K562 (cell line): ENCODE measurements at regions not wholly inside any gene's neighbourhood (a gene's known extent, or its start where the extent isn't known, plus 50 kb on each side); places are given as distances from the start of the nearest gene placed in this dataset.

Experiments
- ATAC-seq: fragments of 200-7000 bp; cut with Tn5 transposase; 3 replicates; pipeline ENCODE4 v1.9.1; 2020; ENCODE audit warnings: moderate library complexity
- BruUV-seq: library from RNA; stranded (reverse); fragments of 400-500 nt; replicated peaks from 2 replicates; lab custom pipeline; 2021; lab: Mats Ljungman, UMichigan
- CTCF ChIA-PET: fragments of 300-600 bp; formaldehyde crosslinking; extraction: SDS; loops from one replicate; lab custom pipeline; 2021; ENCODE audit warnings: low intra/inter-chr PET ratio; lab: Yijun Ruan, JAX
- POLR2A ChIA-PET: fragments of 300-600, 350-650 bp; sonication (Branson Sonifier 250); formaldehyde crosslinking; extraction: SDS; loops from one replicate; lab custom pipeline; 2021; ENCODE audit warnings: antibody characterized with exemption, inconsistent platforms; lab: Yijun Ruan, JAX
- DNase-seq, 4 experiments: peaks; one replicate each; pipeline versions ENCODE4 v3.0.0 to v3.0.0-alpha.2; 2011 to 2018; ENCODE audit warnings: low spot score in 3 of 4, mixed read lengths in 3 of 4; ENCODE audit errors: extremely low read depth in 1 of 4
- FAIRE-seq: peaks from 2 replicates; lab custom pipeline; 2011; peaks lifted over from hg19 to GRCh38; lab: Jason Lieb, UNC
- H2AFZ ChIP-seq: 2 replicates; pipeline ENCODE4 v1.6.0; 2011; ENCODE audit warnings: low read depth, low read length, control low read depth, inconsistent platforms
- H3K27ac ChIP-seq: fragments of 200-600 bp; 3 replicates; pipeline ENCODE4 v1.8.0; 2011; ENCODE audit warnings: low read depth, mild to moderate bottlenecking, control low read depth, inconsistent platforms, low read length, moderate library complexity, mixed read lengths; ENCODE audit errors: extremely low read depth
- H3K27me3 ChIP-seq, 2 experiments: fragments of 300-600 bp in 1 of 2; 2 replicates in 1 of 2; 3 replicates in 1 of 2; pipeline versions ENCODE4 v1.6.0 to v1.8.0; 2011; ENCODE audit warnings: inconsistent platforms in 2 of 2, low read length in 2 of 2, mild to moderate bottlenecking in 1 of 2, mixed read lengths in 1 of 2, moderate library complexity in 1 of 2; ENCODE audit not compliant: control insufficient read depth in 2 of 2, insufficient read depth in 2 of 2
- H3K36me3 ChIP-seq: fragments of 300-600 bp; 3 replicates; pipeline ENCODE4 v1.8.0; 2011; ENCODE audit warnings: mild to moderate bottlenecking, low read length, inconsistent platforms; ENCODE audit not compliant: control insufficient read depth, insufficient read depth
- H3K4me1 ChIP-seq, 2 experiments: fragments of 200-600 bp in 1 of 2; replicated peaks in 1 of 2; 2 replicates in 1 of 2; 3 replicates in 1 of 2; pipeline versions ENCODE4 v1.5.1 to v1.8.0; 2011; ENCODE audit warnings: inconsistent platforms in 2 of 2, low read length in 2 of 2, mild to moderate bottlenecking in 1 of 2, mixed read lengths in 1 of 2, moderate library complexity in 1 of 2; ENCODE audit not compliant: control insufficient read depth in 2 of 2, insufficient read depth in 2 of 2
- H3K4me2 ChIP-seq: 2 replicates; pipeline ENCODE4 v1.6.1; 2011; ENCODE audit warnings: low read length, control low read depth, inconsistent platforms, mixed read lengths; ENCODE audit not compliant: insufficient read depth
- H3K4me3 ChIP-seq: fragments of 200-600 bp; sonication (generic), shearing (Covaris generic); 2 replicates; pipeline ENCODE4 v1.5.1; 2016; ENCODE audit warnings: control low read depth, inconsistent platforms
- H3K79me2 ChIP-seq: fragments of 200-600 bp; 3 replicates; pipeline ENCODE4 v1.8.0; 2011; ENCODE audit warnings: low read length, inconsistent platforms; ENCODE audit not compliant: control insufficient read depth, insufficient read depth
- H3K9ac ChIP-seq, 2 experiments: 2 replicates each; pipeline versions ENCODE4 v1.6.0 to v1.6.1; 2011; ENCODE audit warnings: low read depth in 2 of 2, low read length in 2 of 2, control low read depth in 1 of 2, inconsistent platforms in 1 of 2, mild to moderate bottlenecking in 1 of 2, mixed read lengths in 1 of 2; ENCODE audit not compliant: insufficient read depth in 1 of 2
- H3K9me1 ChIP-seq: one replicate; pipeline ENCODE4 v1.6.0; 2011; ENCODE audit warnings: inconsistent platforms, mild to moderate bottlenecking, low read length, moderate library complexity; ENCODE audit not compliant: control insufficient read depth, insufficient read depth
- H3K9me3 ChIP-seq: replicated peaks from 2 replicates; pipeline ENCODE4 v1.5.1; 2011; ENCODE audit warnings: low read depth, low read length, inconsistent platforms; ENCODE audit not compliant: control insufficient read depth, insufficient read depth
- H4K20me1 ChIP-seq: replicated peaks from 2 replicates; pipeline ENCODE4 v1.6.1; 2011; ENCODE audit warnings: low read length, inconsistent platforms, mixed read lengths; ENCODE audit not compliant: control insufficient read depth, insufficient read depth
- GATAD2A ChIP-seq: fragments of 450-650 bp; IDR thresholded peaks from 2 replicates; pipeline ENCODE4 v1.6.1; 2017
- WGBS: fragments of 100-300 bp; shearing (Covaris generic); methylation state at CpG from one replicate; pipeline ENCODE4 v1.1.6; 2016; ENCODE audit warnings: low coverage, mixed read lengths; ENCODE audit not compliant: insufficient coverage; ENCODE audit errors: missing lambda C conversion rate; 5-methylcytosine and 5-hydroxymethylcytosine counted together
- in situ Hi-C: fragments of 300-500 bp; cut with MboI; formaldehyde crosslinking; loops from 4 replicates; pipeline ENCODE4 v1.15.0; 2018; ENCODE audit warnings: inconsistent platforms, mixed read lengths
- intact Hi-C: fragments of 100-400 bp; cut with micrococcal nuclease; formaldehyde crosslinking; loops from 2 replicates; pipeline ENCODE4 v1.14.2; 2022
- TF ChIP-seq, protein P1 (sequence below), 3 experiments: fragments of 200-800 bp in 1 of 3; fragments of 250-450 bp in 1 of 3; fragments of 450-650 bp in 1 of 3; sonication (Bioruptor Pico) in 1 of 3; sonication (Bioruptor generic) in 1 of 3; formaldehyde crosslinking in 1 of 3; IDR thresholded peaks; 2 replicates each; pipeline versions ENCODE4 v1.6.1 to v1.8.0; 2016 to 2022; ENCODE audit warnings: mild to moderate bottlenecking in 2 of 3, missing genetic modification characterization in 2 of 3, missing compliant biosample characterization in 1 of 3, moderate library complexity in 1 of 3
- TF ChIP-seq, protein P2 (sequence below), 2 experiments: fragments of 450-650 bp; IDR thresholded peaks; 2 replicates each; pipeline ENCODE4 v1.6.1; 2018; ENCODE audit warnings: mild to moderate bottlenecking in 2 of 2, low read depth in 1 of 2; ENCODE audit not compliant: partially characterized antibody in 2 of 2

DNA sequence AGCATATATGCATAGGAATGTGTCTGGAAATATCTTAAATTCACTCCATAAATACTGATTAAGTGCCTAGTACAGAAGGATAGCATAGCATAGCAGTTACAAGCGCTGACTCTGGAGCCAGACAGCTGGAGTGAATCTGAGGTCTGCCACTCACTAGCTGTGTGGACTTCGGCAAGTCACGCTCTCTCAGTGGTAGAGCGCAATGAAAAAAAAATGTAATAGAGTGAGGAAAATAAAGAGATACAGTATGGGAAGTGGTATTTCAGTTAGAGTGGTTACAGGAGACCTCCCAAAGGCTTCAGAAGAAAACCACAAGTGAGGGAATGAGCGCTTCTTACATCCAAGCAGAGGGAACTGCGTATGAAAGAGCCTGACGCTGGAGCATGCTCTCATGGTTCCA lies 338.9 kb upstream of the PRMT6 start:
- in situ Hi-C loops: no loop called here
- H2AFZ ChIP-seq: no peak overlapping the region
- H3K27ac ChIP-seq: no peak overlapping the region
- DNase-seq (no peak), ATAC-seq (no peak), FAIRE-seq (no peak)
- CTCF ChIA-PET: interaction anchor here (0.7 kb wide), 1 partner anchor 291 kb away, joined by 5 read pairs; no protein-coding TSS in a partner anchor
- POLR2A ChIA-PET: no interaction called here
- WGBS: 3% methylated on average over 7 of the region's 7 CpGs
- no peaks in the 10 kb centered on the region for H3K9me1 ChIP-seq
- no peaks in the 10 kb centered on the region for H4K20me1 ChIP-seq
- intact Hi-C loops: no loop called here
- H3K4me1 ChIP-seq: no peaks in the 10 kb centered on the region
- no peaks in the 10 kb centered on the region for H3K79me2 ChIP-seq
- BruUV-seq: no TSS peak
- H3K4me2 ChIP-seq: no peak overlapping the region
- TF ChIP-seq GATAD2A: no peak
- TF ChIP-seq, protein P1, sequence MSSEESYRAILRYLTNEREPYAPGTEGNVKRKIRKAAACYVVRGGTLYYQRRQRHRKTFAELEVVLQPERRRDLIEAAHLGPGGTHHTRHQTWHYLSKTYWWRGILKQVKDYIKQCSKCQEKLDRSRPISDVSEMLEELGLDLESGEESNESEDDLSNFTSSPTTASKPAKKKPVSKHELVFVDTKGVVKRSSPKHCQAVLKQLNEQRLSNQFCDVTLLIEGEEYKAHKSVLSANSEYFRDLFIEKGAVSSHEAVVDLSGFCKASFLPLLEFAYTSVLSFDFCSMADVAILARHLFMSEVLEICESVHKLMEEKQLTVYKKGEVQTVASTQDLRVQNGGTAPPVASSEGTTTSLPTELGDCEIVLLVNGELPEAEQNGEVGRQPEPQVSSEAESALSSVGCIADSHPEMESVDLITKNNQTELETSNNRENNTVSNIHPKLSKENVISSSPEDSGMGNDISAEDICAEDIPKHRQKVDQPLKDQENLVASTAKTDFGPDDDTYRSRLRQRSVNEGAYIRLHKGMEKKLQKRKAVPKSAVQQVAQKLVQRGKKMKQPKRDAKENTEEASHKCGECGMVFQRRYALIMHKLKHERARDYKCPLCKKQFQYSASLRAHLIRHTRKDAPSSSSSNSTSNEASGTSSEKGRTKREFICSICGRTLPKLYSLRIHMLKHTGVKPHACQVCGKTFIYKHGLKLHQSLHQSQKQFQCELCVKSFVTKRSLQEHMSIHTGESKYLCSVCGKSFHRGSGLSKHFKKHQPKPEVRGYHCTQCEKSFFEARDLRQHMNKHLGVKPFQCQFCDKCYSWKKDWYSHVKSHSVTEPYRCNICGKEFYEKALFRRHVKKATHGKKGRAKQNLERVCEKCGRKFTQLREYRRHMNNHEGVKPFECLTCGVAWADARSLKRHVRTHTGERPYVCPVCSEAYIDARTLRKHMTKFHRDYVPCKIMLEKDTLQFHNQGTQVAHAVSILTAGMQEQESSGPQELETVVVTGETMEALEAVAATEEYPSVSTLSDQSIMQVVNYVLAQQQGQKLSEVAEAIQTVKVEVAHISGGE (CRISPR knock-in tag; IDR thresholded peaks at IDR 0.05): peak in 1 of 3 experiments; percentile 45; a peak in 1 of 6 replicates
- TF ChIP-seq, protein P2, sequence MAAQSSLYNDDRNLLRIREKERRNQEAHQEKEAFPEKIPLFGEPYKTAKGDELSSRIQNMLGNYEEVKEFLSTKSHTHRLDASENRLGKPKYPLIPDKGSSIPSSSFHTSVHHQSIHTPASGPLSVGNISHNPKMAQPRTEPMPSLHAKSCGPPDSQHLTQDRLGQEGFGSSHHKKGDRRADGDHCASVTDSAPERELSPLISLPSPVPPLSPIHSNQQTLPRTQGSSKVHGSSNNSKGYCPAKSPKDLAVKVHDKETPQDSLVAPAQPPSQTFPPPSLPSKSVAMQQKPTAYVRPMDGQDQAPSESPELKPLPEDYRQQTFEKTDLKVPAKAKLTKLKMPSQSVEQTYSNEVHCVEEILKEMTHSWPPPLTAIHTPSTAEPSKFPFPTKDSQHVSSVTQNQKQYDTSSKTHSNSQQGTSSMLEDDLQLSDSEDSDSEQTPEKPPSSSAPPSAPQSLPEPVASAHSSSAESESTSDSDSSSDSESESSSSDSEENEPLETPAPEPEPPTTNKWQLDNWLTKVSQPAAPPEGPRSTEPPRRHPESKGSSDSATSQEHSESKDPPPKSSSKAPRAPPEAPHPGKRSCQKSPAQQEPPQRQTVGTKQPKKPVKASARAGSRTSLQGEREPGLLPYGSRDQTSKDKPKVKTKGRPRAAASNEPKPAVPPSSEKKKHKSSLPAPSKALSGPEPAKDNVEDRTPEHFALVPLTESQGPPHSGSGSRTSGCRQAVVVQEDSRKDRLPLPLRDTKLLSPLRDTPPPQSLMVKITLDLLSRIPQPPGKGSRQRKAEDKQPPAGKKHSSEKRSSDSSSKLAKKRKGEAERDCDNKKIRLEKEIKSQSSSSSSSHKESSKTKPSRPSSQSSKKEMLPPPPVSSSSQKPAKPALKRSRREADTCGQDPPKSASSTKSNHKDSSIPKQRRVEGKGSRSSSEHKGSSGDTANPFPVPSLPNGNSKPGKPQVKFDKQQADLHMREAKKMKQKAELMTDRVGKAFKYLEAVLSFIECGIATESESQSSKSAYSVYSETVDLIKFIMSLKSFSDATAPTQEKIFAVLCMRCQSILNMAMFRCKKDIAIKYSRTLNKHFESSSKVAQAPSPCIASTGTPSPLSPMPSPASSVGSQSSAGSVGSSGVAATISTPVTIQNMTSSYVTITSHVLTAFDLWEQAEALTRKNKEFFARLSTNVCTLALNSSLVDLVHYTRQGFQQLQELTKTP (IDR thresholded peaks at IDR 0.05; ENCODE audit: low read depth in 1 of 2, partially characterized antibody in 2 of 2): no peak
- no peak overlapping the region for H3K4me3 ChIP-seq
- no peak overlapping the region for H3K9ac ChIP-seq
- no peaks in the 10 kb centered on the region for H3K9me3 ChIP-seq
- no peaks in the 10 kb centered on the region for H3K36me3 ChIP-seq
- no peaks in the 10 kb centered on the region for H3K27me3 ChIP-seq
